Endothelial cell of umbilical vein (primary cell): ENCODE measurements at regions not wholly inside any gene's neighbourhood (a gene's known extent, or its start where the extent isn't known, plus 50 kb on each side); places are given as distances from the start of the nearest gene placed in this dataset.

Experiments
- BruUV-seq: library from RNA; stranded (reverse); fragments of 400-500 nt; replicated peaks from 2 replicates; lab custom pipeline; 2021; lab: Mats Ljungman, UMichigan
- CTCF ChIA-PET: fragments of 300-600, 350-600 bp; sonication (Branson Sonifier 250); formaldehyde crosslinking; loops from one replicate; lab custom pipeline; 2021; ENCODE audit warnings: antibody characterized with exemption, inconsistent platforms; lab: Charles Lee
- POLR2A ChIA-PET: fragments of 300-600, 350-600 bp; sonication (Branson Sonifier 250); formaldehyde crosslinking; loops from one replicate; lab custom pipeline; 2021; ENCODE audit warnings: antibody characterized with exemption, inconsistent platforms; lab: Charles Lee
- DNase-seq: peaks from one replicate; pipeline ENCODE4 v3.0.0-alpha.2; 2011; ENCODE audit warnings: low read depth, low spot score
- FAIRE-seq: peaks from 2 replicates; lab custom pipeline; 2011; peaks lifted over from hg19 to GRCh38; lab: Jason Lieb, UNC
- H2AFZ ChIP-seq: 2 replicates; pipeline ENCODE4 v1.6.0; 2012; ENCODE audit warnings: low read depth, low read length, control low read depth, inconsistent platforms
- H3K27ac ChIP-seq: 2 replicates; pipeline ENCODE4 v1.5.1; 2011; ENCODE audit warnings: low read depth, mild to moderate bottlenecking, control low read depth, low read length, moderate library complexity; ENCODE audit not compliant: insufficient read depth
- H3K27me3 ChIP-seq, 2 experiments: 2 replicates each; pipeline versions ENCODE4 v1.6.0 to v1.6.1; 2011; ENCODE audit warnings: low read length in 2 of 2, mixed read lengths in 1 of 2; ENCODE audit not compliant: control insufficient read depth in 2 of 2, insufficient read depth in 2 of 2
- H3K36me3 ChIP-seq, 2 experiments: 2 replicates in 1 of 2; 3 replicates in 1 of 2; pipeline ENCODE4 v1.5.1; 2011; ENCODE audit warnings: low read length in 2 of 2, mild to moderate bottlenecking in 1 of 2, moderate library complexity in 1 of 2; ENCODE audit not compliant: control insufficient read depth in 2 of 2, insufficient read depth in 2 of 2; ENCODE audit errors: extremely low read depth in 1 of 2
- H3K4me1 ChIP-seq: 3 replicates; pipeline ENCODE4 v1.5.1; 2011; ENCODE audit warnings: mild to moderate bottlenecking, low read length; ENCODE audit not compliant: control insufficient read depth, insufficient read depth; ENCODE audit errors: extremely low read depth
- H3K4me2 ChIP-seq: 2 replicates; pipeline ENCODE4 v1.6.1; 2011; ENCODE audit warnings: low read length, control low read depth, mixed read lengths; ENCODE audit not compliant: insufficient read depth
- H3K4me3 ChIP-seq, 3 experiments: fragments of 200-600 bp in 1 of 3; sonication (generic), shearing (Covaris generic) in 1 of 3; replicated peaks in 1 of 3; 2 replicates each; pipeline ENCODE4 v1.5.1; 2011 to 2016; ENCODE audit warnings: control low read depth in 3 of 3, low read length in 3 of 3, mild to moderate bottlenecking in 2 of 3, inconsistent platforms in 1 of 3, low read depth in 1 of 3, moderate library complexity in 1 of 3; ENCODE audit not compliant: insufficient read depth in 1 of 3
- H3K79me2 ChIP-seq: 2 replicates; pipeline ENCODE4 v1.6.0; 2012; ENCODE audit warnings: low read length, inconsistent platforms; ENCODE audit not compliant: control insufficient read depth, insufficient read depth
- H3K9ac ChIP-seq: replicated peaks from 2 replicates; pipeline ENCODE3; 2011; ENCODE audit warnings: low read length, control low read depth; ENCODE audit not compliant: insufficient read depth; ENCODE audit errors: extremely low read depth
- H3K9me1 ChIP-seq: replicated peaks from 3 replicates; pipeline ENCODE4 v1.6.0; 2011; ENCODE audit warnings: mild to moderate bottlenecking, low read length; ENCODE audit not compliant: control insufficient read depth, insufficient read depth; ENCODE audit errors: extremely low read depth
- H3K9me3 ChIP-seq: replicated peaks from 2 replicates; pipeline ENCODE4 v1.5.1; 2012; ENCODE audit warnings: low read length, inconsistent platforms; ENCODE audit not compliant: control insufficient read depth, insufficient read depth
- H4K20me1 ChIP-seq: replicated peaks from 2 replicates; pipeline ENCODE3; 2011; ENCODE audit warnings: mild to moderate bottlenecking, low read length; ENCODE audit not compliant: control insufficient read depth, insufficient read depth; ENCODE audit errors: extremely low read depth
- CTCF ChIP-seq, 2 donors: IDR thresholded peaks; 1 replicate in 1 of 2; 2 replicates in 1 of 2; pipeline ENCODE4 v1.5.1; 2011; ENCODE audit warnings: low read length in 2 of 2, mild to moderate bottlenecking in 2 of 2, moderate library complexity in 2 of 2, control low read depth in 1 of 2, inconsistent platforms in 1 of 2, low read depth in 1 of 2; ENCODE audit not compliant: insufficient read depth in 1 of 2; ENCODE audit errors: extremely low read depth in 1 of 2
- EZH2 ChIP-seq: IDR thresholded peaks from 2 replicates; pipeline ENCODE4 v1.6.1; 2012; ENCODE audit warnings: borderline replicate concordance, low read depth, mild to moderate bottlenecking, moderate library complexity, low read length, inconsistent platforms; ENCODE audit not compliant: severe bottlenecking
- FOS ChIP-seq: IDR thresholded peaks from 2 replicates; pipeline ENCODE4 v1.6.1; 2011; ENCODE audit warnings: mild to moderate bottlenecking, low read length, moderate library complexity, borderline replicate concordance; ENCODE audit not compliant: insufficient read depth
- GATA2 ChIP-seq: IDR thresholded peaks from 2 replicates; pipeline ENCODE4 v1.7.0; 2011; ENCODE audit warnings: low read depth, mild to moderate bottlenecking, moderate library complexity, mixed read lengths, low read length; ENCODE audit not compliant: insufficient read length, insufficient read depth
- JUN ChIP-seq: IDR thresholded peaks from 2 replicates; pipeline ENCODE4 v1.6.1; 2011; ENCODE audit warnings: borderline replicate concordance, low read depth; ENCODE audit not compliant: insufficient read length, insufficient read depth
- MAX ChIP-seq: IDR thresholded peaks from 2 replicates; pipeline ENCODE4 v1.6.1; 2011; ENCODE audit not compliant: insufficient read depth, insufficient read length
- MYC ChIP-seq: IDR thresholded peaks from one replicate; pipeline ENCODE4 v1.6.1; 2011; ENCODE audit warnings: mild to moderate bottlenecking, low read depth, low read length
- POLR2A ChIP-seq: IDR thresholded peaks from 2 replicates; pipeline ENCODE4 v1.6.1; 2012; ENCODE audit warnings: low read depth, mild to moderate bottlenecking, control low read depth, low read length
- POLR2AphosphoS5 ChIP-seq: IDR thresholded peaks from 2 replicates; pipeline ENCODE4 v1.6.1; 2012; ENCODE audit warnings: low read depth, mild to moderate bottlenecking, control low read depth, low read length, moderate library complexity; ENCODE audit not compliant: insufficient read depth
- dilution Hi-C: fragments of 300-500 bp; cut with MboI; formaldehyde crosslinking; loops from one replicate; pipeline ENCODE4 v1.15.0; 2019; ENCODE audit warnings: low sequenced_read_pairs; ENCODE audit not compliant: extremely low pct_ligation_motif_present
- intact Hi-C: fragments of 100-400 bp; cut with micrococcal nuclease; formaldehyde crosslinking; loops from one replicate; pipeline ENCODE4 v1.10.0; 2022

- POLR2A ChIA-PET, result no interaction called here
- no peak for DNase-seq
These were observed 376.7 kb downstream of the TDRD15 start for GRCh38 chr2:21500401-21500945.

More at GRCh38 chr2:21500401-21500945, 376.7 kb downstream of the TDRD15 start:
- H2AFZ ChIP-seq, result no peak overlapping the region
- H3K9me3 ChIP-seq, result peaks cover 2% of the 10 kb centered on the region
- H3K9me1 ChIP-seq, result no peaks in the 10 kb centered on the region
- FAIRE-seq, result no peak
- dilution Hi-C loops, result no loop called here
- no peaks in the 10 kb centered on the region for H3K27me3 ChIP-seq
- no peak overlapping the region for H3K4me2 ChIP-seq
- CTCF ChIA-PET, result no interaction called here
- no peak overlapping the region for H3K27ac ChIP-seq
- H3K4me1 ChIP-seq, result no peaks in the 10 kb centered on the region
- no peak overlapping the region for H3K4me3 ChIP-seq
- intact Hi-C loops, result no loop called here
- no peaks in the 10 kb centered on the region for H3K79me2 ChIP-seq
- no peaks in the 10 kb centered on the region for H4K20me1 ChIP-seq
- no peak for TF ChIP-seq CTCF (IDR thresholded peaks at IDR 0.05; ENCODE audit: extremely low read depth in 1 of 2, insufficient read depth in 1 of 2, low read depth in 1 of 2, low read length in 2 of 2)
- TF ChIP-seq POLR2A, result no peak
- TF ChIP-seq GATA2, result no peak
- no peak for TF ChIP-seq JUN
- TF ChIP-seq EZH2, result no peak
- no peak for TF ChIP-seq MAX
- no peak for TF ChIP-seq MYC
- no peak for TF ChIP-seq FOS
- no peak for TF ChIP-seq POLR2AphosphoS5
- no peak overlapping the region for H3K9ac ChIP-seq
- BruUV-seq, result no TSS peak
- H3K36me3 ChIP-seq, result no peaks in the 10 kb centered on the region
